ENCODE measurements at regions not wholly inside any gene's neighbourhood (a gene's known extent, or its start where the extent isn't known, plus 50 kb on each side); places are given as distances from the start of the nearest gene placed in this dataset.
A peak's percentile ranks its signal among the peaks of the same experiment; 100 is the strongest.
"Not testable (repeated sequence)": the region's sequence is repeated elsewhere in the genome, so short reads cannot be mapped to it uniquely, and the experiment has no call there.

DNA sequence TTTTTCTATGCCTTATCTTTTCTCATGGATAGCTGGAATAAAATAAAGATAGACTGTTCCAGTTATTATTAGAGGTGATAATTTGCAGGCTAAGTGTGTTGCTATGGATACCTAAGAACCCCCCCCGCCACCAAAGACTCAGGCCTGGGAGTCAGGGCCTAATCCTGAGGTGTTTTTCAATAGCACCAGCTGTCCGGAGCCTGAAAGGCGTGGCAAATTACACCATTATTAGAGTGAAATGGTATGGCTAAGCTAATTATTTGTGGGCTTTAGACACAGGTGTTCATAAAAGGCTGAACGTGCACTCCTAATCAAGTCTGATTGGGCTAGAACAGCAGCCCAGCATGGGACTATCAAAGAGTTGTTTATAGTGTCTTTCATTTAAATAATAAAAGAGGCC lies 293.2 kb upstream of the DCC start:
- no peak for DNase-seq (ENCODE audit: low spot score)

DNA sequence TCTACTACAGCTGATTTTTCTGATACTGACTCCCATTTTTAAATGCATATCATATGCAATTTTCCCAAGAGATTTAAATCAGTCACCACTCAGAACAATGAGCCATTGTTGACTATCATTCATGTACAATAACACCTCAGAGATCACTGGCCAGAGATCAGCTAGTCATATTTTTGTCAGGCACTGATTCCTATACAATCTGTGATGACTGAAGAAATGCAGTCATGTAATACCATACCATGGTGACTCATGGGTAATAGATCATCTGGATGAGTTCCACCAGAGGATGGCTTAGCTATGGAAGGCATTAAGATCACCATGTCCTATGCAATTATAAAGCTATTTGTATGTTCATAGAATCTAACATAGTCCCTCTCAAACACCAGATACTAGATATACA lies 285.7 kb upstream of the DCC start:
- DNase-seq (ENCODE audit: low spot score) = no peak

DNA sequence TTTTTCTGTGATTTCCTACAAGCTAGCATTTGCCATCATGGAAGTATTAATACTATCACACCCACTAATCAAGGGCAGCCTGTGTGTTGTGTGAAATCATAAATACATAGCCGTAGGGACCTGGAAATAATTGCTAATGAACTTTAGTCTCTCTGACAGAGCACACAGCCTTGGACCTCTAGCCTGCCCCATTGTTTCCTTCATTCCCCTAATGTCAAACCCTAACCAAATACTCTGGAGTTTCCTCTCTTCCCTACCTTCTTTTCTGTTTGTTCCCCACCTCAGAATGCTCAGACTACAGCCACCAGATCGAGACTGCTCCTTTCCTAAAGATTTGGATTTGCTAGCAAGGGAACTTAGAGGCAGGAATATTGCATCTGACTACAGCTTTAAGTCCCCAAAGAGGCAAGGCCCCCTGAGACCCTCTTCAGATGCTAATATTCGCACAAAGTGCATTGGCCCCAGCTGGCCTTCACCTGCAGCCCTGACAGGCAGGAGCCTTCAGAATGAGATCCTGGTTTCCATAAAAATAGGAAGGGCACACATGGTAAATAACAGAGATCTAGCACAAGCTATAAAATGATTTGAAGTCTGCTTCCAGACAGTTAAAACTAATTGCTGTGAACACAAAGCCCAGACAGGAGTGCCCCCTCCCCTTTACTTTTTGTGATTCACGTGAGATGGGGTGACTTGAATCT lies 279.2 kb upstream of the DCC start:
- DNase-seq (ENCODE audit: low spot score) = no peak

DNA sequence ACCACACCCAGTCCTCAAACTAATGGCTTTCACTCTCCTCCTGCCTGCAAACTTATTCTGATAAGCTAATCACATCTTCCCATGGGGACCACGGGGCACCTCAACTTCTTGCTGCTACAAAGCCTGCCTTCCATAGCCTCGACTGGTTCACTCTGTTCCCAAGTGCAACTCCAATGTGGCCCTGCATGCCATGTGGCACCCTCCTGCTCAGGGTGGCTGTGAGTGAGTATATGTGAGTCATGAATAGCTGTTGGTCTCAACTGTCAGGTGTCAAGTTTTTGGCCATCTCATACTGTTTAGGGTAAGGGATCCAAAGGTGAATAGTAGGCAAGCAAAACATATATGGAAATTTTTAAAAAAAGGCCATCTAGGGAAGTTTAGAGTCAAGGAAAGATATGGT lies 276.1 kb upstream of the DCC start:
- DNase-seq (ENCODE audit: low spot score) = no peak

DNA sequence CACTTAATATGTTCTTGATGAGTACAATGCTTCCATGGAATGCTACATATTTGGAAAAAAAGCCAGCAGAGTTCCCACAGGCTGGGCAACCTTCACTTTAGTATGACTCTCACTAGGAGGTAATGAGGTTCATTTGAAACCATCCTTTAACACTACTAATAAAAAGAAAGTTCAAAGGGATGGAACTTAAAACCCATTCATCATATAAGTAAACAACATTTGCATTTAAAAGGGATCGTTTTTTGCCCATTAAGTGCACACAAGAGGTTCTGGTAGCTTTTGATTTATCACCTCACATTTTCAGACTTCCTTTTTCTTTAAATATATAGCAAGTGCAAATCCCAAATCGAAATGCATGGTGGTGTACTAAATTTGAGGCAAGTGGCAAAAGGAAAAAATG lies 270.8 kb upstream of the DCC start:
- DNase-seq (ENCODE audit: low spot score) = no peak

DNA sequence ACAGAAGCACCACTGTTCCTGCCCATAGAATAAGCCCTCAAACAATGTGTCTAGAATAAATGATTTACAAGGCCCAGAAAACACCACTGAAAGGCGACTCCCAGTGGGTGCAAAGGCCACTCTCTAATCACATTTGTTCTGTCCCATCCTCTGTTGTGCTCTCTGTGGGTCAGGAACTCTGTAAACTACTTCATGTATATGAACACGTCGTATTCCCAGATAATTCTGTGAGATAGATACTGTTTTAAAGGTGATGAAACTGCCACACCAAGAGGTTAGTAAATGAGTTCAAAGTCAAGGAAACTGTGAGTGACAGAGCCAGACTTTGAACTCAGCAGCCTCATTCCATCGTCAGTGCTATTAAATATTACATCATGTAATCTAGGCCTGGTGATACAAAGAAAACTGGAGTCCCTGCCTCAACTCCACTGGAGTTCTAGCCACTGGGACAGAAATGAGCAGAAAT lies 269.7 kb upstream of the DCC start:
- peak; percentile 58 for DNase-seq (ENCODE audit: low spot score)

DNA sequence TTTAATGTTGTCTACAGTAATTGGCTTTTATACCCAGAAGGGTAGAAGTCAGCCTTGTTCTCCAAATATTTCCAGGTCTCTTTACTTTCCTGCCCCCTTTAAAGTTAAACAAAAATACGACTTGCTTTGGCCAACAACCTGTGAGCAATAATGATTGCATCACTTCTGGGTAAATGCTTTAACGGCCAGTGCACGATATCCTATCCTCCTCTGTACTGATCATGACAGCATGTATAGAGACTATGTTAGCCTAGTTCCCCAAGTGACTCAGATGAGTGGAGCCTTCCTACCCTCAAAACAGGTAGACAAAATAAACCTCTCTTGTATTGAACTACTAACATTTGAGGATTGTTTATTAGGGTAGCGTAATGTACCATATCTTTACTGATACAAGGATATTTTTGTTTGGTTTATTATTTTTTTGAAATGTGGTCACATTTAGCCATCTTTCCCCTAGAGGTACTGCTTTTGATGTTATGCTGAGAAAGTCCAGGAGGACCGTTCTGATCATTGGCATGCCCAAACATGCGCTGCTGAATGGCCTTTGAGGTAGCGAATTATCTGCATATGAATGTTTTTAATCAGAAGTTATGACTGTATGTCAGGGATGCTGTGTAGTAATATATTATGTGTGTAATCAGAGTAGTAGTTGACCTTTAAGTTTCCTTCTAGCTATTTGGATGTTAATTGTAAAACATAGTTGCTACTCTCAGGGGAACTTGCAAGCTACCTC lies 262.6 kb upstream of the DCC start:
- no peak for DNase-seq (ENCODE audit: low spot score)

DNA sequence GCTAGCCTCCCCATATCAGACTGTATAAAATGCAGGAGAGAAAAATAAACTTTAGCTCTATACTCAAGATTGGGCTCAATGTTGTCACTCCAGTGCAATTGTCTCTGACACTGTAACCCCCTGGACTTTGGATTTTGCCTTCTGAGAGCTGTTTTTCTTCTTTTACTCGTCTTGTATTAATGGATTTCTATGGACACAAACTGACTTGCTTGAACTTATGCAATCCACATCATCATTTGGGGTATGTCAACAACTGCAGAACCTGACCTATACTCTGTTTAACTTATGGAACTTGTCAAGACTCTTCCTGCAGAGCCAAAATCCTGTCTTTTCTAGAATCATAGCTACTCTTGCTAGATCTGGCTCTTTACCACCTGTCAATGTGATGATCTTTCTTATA lies 257.8 kb upstream of the DCC start:
- DNase-seq (ENCODE audit: low spot score) = no peak

DNA sequence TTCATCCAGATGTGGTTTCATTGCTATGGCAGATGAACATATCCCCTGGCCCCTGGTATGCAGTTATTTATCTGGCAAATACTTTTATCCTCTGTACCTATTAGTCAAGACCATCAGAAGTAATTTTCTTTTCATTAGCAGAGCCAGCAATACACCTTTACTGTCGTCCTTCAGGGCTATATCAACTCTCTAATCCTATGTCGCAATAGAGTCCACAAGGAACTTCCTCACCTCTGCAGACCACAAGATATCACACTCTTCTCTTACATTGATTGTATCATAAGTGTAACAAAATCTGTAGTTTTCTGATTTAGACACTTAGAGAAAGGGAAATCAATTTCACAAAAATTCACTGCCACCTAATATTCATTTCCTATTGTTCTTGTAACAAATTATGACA lies 252.9 kb upstream of the DCC start:
- no peak for DNase-seq (ENCODE audit: low spot score)

DNA sequence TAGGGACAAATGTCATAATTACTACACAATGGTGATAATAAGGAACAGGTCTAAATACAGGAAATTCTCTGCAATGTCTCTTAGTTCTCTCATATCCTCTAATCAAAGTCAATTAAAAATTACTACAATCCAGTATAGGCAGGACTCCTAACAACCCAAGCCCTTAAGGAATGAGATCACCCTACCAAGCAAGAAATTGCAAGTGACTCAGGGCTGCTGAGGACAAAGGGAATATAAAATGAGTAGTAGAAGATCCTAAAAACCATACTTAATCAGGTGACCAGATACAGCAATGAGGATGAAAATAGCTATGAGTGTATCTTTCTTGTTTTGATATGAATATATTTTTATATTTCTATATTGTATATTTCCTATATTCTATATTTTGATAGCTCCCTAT lies 250.0 kb upstream of the DCC start:
- DNase-seq (ENCODE audit: low spot score) = no peak

DNA sequence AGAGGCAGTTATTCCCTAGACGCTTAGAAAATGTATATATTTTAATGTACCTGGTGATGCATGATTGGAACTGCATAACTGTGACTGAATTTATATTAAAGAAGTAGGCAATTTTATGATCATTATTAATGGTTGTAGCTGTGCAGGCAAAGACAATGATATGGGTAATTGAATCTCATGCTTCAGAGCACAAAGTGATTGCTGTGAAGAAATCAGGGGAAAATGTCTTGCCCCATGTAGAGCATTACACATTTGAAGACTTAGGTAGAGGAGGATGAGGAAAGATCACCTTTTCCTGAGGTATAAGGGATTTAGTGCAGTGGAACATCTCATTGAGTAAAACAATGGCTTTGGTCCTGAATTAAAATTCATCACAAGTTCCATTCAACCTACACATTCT lies 246.8 kb upstream of the DCC start:
- DNase-seq (ENCODE audit: low spot score) = no peak

DNA sequence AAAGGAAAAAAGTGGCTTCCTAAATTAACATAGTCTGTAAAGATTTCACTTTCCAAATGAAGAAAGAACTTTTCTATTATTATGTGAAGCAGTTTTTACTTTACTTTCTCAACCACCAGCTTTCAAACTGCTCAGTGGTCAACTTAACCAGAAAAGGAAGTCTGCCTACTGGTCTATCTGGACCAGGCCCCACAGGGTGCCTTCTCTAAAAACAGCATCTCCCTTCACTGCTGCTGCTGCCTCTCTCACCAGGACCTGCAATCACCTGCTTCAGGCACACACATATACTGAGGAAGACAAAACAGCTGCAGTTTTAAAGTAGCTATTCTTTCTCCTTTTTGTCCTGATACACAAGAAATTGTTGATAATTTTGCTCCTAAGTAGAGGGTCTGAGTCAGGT lies 221.3 kb upstream of the DCC start:
- DNase-seq (ENCODE audit: low spot score) = no peak

DNA sequence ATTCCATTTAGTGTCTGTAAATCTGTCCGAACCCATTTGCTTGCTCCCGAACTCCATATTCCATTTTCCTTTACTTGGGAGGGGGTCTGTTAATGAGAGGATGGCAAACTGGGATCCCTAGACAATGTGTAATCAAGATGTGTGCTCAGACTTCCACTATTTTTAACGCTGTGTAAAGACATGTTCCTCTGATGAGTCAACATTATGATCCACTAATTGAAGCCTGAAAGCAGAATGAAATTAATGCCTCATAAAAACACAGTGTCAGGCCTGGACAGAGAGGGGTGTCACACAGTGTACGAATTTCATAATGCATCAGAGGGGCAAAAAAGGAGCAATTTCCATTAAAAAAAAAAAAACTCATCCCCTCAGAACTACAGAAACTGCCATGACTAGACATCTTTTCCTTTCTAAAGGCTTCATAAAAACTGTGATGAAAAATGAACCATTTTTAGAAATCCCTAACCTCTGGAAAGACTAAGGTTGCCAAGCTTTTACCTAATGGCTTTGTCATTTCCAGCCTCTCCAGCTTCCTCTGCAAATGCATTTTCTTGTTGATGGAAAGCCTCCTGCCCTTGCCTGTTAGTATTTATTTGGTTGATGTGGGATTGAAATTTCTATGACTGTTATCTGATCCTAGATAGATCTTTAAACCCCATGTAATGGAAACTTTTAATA lies 209.2 kb upstream of the DCC start:
- DNase-seq (ENCODE audit: low spot score) = no peak

DNA sequence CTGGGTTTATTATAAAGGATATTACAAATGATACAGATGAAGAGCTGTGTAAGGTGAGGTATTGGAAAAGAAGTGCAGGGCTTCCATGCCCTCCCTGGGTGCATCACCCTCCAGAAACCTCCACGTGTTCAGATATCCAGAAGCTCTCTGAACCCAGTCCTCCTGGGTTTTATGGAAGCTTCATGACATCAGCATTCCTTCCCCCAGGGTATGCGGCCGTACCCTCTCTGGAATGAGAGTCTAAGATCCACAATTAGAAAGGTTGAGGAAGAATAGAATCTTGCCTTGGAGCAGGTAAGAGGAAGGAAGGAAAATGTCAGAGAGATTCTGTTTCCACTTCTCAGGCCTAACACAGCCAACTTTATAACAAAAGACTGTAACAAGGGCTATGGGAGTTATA lies 208.2 kb upstream of the DCC start:
- no peak for DNase-seq (ENCODE audit: low spot score)

DNA sequence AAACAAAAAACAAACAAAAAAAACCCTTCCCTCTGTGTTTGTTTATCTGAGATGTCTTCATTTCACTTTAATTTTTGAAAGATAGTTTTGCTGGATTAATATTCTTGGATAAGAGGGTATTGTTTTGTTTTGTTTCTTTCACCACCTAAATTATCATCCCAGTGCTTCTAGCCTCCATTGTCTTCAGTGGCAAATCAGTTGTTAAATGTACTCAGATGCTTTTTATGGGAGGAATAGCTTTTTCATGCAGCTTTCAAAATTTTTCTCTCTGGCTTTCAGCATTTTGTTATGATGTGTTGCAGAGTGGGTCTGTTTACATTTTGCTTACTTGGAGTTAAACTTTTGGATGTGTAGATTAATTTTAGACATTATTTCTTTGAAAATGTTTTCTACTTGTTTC lies 203.5 kb upstream of the DCC start:
- no peak for DNase-seq (ENCODE audit: low spot score)

DNA sequence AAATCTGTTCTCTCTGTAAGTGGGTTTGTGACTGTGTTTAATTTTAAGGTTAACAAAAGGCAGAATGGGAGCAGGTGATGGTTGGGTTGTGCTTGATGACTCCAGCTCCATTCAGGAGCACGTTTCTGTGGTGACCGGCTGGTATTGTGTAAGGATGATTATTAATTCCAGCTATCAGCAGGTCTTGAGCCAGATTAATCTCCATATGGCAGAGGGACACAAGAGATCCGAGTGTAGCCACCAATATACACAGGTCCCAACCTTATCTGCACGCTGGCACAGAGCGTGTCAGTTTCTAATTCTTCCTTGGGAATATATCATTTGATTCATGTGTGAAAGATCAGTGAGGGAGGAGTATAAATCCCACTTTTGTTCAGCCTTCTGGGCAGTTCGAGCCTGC lies 199.0 kb upstream of the DCC start:
- no peak for DNase-seq (ENCODE audit: low spot score)

DNA sequence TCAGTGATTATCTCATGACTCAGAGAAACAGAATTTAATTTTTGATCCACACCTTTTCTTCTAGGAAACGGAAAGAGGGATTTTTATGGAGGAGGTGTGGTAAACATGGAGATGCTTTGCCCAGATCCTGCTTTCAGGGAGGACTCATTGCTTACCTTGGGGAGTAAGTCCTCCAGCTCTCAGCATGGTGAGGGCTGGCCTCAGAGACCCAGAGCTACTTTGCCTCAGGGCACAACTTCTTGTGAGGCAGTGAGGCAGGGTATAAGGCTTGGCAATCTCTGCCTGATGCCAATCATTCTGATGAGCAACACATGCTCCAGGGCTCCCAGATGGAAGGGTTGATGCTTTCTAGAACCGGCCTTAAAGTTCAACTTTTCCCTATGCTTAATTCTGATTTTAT lies 189.9 kb upstream of the DCC start:
- DNase-seq (ENCODE audit: low spot score) = no peak

DNA sequence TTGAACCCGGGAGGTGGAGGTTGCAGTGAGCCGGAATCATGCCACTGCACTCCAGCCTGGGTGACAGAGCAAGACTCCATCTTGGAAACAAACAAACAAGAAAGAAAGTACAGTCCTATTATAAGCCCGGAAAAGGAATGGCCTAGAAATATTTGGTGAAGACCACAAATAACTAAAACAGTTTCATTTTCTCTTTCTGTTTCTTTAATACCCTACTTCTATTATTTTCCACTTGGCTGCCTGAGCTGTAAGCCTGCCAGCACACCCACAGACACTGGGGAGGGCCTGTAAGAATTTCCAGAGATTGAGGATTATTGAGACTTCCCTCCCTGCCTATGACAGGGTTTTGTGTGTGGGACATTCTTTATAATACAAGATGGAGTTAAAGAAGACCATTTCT lies 188.0 kb upstream of the DCC start:
- no peak for DNase-seq (ENCODE audit: low spot score)

DNA sequence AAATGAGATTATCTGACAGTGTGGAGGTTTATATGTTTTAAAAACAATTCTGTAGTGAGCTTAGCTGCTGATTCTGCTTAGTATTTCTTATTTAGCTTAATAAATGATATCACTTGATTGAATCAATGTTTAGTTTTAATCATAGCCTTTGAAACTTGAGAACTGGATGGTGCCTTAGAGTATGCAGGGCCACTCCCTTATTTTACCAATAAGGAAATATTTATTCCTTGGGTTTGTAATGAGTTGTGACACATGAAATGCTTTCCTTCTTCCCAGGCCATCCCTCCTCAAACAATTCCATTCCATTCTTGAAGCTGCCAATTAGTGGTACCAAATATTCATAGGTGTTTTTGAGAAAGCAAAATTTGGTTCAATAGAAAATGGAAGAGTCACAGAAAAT lies 183.8 kb upstream of the DCC start:
- no peak for DNase-seq (ENCODE audit: low spot score)

DNA sequence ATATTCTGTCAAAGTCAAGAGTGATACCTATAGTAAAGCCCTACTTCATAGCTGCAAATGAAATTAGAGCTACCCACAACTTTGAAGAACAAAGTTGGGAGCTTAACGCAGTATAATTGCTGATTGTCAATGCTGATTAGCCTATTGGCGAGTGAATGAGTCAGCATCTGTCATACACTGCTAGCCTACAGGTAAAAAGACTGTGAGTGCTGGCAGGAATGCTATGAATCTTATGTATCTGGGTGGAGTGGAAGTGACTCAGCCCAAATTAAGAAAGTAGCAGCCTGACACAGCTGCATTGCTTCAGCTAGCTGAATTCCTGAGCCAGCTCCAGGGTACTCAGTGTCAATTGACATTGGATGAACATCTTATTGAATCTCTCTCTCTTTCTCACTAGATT lies 179.4 kb upstream of the DCC start:
- no peak for DNase-seq (ENCODE audit: low spot score)

DNA sequence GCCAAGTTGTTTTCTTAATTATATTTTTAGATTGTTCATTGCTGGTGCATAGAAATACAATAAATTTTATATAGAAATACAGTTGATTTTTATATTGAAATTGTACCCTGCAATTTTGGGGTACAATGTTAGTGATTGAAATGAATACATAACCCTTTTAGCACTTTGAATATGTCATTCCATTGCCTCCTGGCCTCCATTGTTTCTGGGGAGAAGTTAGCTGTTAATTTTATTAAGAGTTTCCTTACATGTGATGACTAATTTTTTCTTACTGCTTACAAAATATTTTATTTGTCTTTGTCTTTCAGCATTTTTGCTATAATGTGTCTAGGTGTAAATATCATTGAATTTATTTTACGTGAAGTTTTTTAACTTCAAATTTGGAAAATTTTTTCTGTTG lies 176.5 kb upstream of the DCC start:
- no peak for DNase-seq (ENCODE audit: low spot score)

DNA sequence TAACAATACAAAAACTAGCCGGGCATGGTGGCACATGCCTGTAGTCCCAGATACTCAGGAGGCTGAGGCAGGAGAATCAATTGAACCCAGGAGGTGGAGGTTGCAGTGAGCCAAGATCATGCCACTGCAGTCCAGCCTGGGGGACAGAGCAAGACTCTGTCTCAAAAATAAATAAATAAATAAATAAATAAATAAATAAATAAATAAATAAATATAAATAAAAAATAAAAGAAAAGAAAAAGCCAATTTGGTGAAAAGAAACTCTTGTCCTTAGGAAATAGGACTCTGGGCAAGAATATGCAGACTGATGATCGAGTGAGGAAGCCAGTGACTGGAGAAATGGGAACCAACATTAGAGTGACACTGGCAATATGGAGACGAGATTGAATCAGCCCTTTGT lies 171.9 kb upstream of the DCC start:
- not testable (repeated sequence) for DNase-seq (ENCODE audit: low spot score)

DNA sequence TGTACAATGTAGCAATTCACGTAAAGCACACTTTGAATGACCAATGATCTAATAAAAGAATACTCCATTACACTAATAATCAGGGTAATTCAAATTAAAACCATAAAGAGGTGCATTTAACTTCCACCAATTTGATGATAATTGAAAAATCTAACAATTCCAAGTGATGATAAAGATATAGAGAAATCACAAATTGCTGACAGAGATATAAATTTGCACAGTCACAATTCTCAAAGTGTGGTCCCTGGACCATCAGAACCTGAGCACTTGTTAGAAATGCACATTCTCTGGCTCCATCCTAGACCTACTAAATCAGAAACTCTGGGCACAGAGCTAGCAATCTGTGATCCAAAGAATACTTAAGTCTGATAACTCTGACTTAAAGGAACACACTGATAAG lies 165.8 kb upstream of the DCC start:
- DNase-seq (ENCODE audit: low spot score) = no peak

Data from mucosa of gallbladder (tissue), 1 donor.